T-helper 2 cell treated with Interferon-gamma antibody and Interleukin-4, amounts not matched to agents 5 μg/mL and 100 μg/mL, for 36 hours (primary cell): ENCODE measurements at regions not wholly inside any gene's neighbourhood (a gene's known extent, or its start where the extent isn't known, plus 50 kb on each side); places are given as distances from the start of the nearest gene placed in this dataset.
"Not testable (repeated sequence)": the region's sequence is repeated elsewhere in the genome, so short reads cannot be mapped to it uniquely, and the experiment has no call there.

Experiments used
- DNase-seq: peaks from one replicate; pipeline ENCODE4 v3.0.0; 2021; ENCODE audit warnings: low spot score
- H3K27ac Mint-ChIP-seq: one replicate; pipeline ENCODE4 v1.8.0; 2021; ENCODE audit warnings: mild to moderate bottlenecking, mixed read lengths
- H3K27me3 Mint-ChIP-seq: one replicate; pipeline ENCODE4 v1.8.0; 2021; ENCODE audit warnings: low read depth, mixed read lengths
- H3K36me3 Mint-ChIP-seq: one replicate; pipeline ENCODE4 v1.8.0; 2021; ENCODE audit warnings: low read depth, mixed read lengths
- H3K4me1 Mint-ChIP-seq: one replicate; pipeline ENCODE4 v1.8.0; 2021; ENCODE audit warnings: low read depth, mixed read lengths
- H3K4me3 Mint-ChIP-seq: one replicate; pipeline ENCODE4 v1.8.0; 2022; ENCODE audit warnings: mild to moderate bottlenecking, moderate library complexity, mixed read lengths
- H3K9me3 Mint-ChIP-seq: one replicate; pipeline ENCODE4 v1.8.0; 2021; ENCODE audit warnings: mixed read lengths

DNA sequence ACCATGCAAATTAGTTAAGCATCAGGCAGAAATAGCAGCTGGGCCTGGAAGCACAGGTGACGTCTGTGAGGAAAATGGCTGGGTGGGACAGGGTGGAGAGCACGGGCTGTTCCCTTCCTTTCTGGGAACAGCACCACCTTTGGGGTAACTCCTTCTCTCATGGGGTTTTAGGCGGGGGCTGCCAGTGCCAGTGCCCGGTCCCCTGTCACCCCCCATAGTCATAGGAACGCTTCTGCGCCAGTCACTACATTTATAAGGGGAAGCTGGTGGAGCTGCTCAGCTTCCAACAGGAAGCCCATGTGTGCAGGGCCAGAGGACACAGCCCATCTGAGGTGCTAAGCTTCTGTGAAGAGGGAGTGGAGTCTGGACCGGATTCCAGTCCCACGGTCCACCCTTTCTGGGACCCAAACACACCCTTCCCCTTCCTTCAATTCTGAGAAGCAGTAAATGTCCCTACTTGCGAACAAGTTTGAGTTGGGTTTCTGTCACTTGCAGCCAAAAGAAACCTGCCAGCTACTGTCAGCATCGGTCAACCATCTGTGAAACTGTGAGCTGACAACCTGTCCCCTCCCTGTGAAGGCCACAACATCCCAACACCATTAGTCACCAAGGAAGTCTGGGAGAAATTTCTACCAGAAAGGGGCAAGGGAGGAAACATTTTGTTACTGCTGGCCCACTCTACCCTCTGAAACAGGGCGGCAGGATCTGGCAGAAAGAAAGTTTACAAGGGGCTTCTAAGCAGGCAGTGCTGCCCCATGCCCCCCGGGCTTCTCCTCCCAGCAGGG lies 86.0 kb upstream of the AMZ2 start:
- H3K9me3 Mint-ChIP-seq: no peaks in the 10 kb centered on the region
- H3K36me3 Mint-ChIP-seq: no peaks in the 10 kb centered on the region
- H3K27me3 Mint-ChIP-seq: no peaks in the 10 kb centered on the region
- no peak for DNase-seq
- H3K27ac Mint-ChIP-seq: no peak overlapping the region
- peaks cover 2% of the 10 kb centered on the region for H3K4me1 Mint-ChIP-seq
- no peak overlapping the region for H3K4me3 Mint-ChIP-seq

DNA sequence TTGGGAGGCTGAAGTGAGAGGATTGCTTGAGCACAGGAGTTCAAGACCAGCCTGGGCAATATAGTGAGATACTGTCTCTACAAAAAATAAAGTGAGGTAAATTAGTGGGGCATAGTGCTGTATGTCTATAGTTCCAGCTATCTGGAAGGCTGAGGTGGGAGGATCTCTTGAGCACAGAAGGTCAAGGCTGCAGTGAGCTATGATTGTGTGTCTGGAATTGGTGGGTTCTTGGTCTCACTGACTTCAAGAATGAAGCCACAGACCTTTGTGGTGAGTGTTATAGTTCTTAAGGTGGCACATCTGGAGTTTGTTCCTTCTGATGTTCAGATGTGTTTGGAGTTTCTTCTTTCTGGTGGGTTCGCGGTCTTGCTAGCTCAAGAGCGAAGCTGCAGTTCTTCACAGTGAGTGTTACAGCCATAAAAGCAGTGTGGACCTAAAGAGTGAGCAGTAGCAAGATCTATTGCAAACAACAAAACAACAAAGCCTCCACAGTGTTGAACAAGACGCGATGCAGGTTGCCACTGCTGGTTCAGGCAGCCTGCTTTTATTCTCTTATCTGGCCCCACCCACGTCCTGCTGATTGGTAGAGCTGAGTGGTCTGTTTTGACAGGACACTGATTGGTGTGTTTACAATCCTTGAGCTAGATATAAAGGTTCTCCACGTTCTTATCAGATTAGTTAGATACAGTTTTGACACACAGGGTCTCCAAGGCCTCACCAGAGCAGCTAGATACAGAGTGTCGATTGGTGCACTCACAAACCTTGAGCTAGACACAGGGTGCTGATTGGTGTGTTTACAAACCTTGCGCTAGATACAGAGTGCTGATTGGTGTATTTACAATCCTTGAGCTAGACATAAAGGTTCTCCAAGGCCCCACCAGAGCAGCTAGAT lies 79.3 kb upstream of the AMZ2 start:
- not testable (repeated sequence) for H3K36me3 Mint-ChIP-seq, H3K27me3 Mint-ChIP-seq, H3K9me3 Mint-ChIP-seq, H3K4me3 Mint-ChIP-seq, DNase-seq
- Mint-ChIP-seq H3K4me1 (peaks cover 25% of the 10 kb centered on the region), H3K27ac (peak overlapping the region; percentile 50)

DNA sequence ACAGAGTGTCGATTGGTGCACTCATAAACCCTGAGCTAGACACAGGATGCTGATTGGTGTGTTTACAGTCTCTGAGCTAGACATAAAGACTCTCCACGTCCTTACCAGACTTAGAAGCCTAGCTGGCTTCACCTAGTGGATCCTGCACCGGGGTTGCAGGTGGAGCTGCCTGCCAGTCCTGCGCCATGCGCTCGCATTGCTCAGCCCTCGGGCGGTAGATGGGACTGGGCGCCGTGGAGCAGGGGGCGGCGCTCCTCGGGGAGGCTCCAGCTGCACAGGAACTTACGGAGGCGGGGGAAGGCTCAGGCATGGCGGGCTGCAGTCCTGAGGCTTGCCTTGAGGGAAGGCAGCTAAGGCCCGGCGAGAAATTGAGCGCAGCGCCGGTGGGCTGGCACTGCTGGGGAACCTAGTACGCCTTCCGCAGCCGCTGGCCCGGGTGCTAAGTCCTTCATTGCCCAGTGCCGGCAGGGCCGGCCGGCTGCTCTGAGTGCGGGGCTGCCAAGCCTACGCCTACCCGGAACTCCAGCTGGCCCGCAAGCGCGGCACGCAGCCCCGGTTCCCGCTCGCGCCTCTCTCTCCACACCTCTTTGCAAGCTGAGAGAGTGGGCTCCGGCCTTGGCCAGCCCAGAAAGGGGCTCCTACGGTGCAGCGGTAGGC lies 78.5 kb upstream of the AMZ2 start:
- peaks cover 26% of the 10 kb centered on the region for H3K4me1 Mint-ChIP-seq
- peak overlapping the region; percentile 61 for H3K4me3 Mint-ChIP-seq
- H3K27ac Mint-ChIP-seq, H3K9me3 Mint-ChIP-seq, H3K27me3 Mint-ChIP-seq, DNase-seq, H3K36me3 Mint-ChIP-seq: not testable (repeated sequence)

DNA sequence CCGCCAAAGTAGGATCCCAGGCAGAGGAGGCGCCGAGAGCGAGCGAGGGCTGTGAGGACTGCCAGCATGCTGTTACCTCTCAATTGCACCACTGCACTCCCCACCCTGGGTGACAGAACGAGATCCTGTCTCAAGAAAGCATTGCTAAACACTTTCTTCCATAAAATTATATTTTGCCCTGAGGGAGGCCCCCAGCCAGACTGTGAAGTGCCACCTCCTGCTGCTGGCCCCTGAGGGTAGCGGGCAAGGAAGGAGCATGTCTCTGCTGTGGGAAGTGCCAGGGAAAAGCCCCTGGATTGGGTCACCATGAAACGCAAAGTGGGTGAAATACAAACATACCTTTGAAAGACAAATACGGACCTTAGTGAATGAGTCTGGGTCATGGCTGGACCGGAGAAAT lies 78.0 kb upstream of the AMZ2 start:
- Mint-ChIP-seq H3K4me3 (no peak overlapping the region), H3K27ac (no peak overlapping the region)

DNA sequence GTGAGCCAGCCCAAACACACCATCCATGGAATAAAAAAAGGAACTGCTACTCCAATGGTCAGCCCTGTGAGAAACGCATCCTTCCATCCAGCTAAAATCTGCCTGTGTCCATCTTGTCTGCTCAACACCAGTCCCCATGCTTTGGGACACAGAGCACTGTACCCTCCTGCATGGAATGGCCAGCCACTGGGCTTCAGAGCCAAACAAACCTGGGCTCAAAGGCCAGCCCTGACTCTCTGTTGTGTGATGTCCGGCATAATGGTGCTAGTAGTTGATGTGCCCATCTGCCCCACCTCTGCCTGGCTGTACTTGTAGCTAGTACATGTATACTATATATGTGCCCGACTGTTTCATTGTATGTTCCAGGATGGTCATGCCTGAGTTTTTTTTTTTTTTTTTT lies 77.6 kb upstream of the AMZ2 start:
- DNase-seq: no peak
- H3K36me3 Mint-ChIP-seq: no peaks in the 10 kb centered on the region

More for the DNA sequence above, 78.0 kb upstream of the AMZ2 start:
- no peaks in the 10 kb centered on the region for H3K36me3 Mint-ChIP-seq
- H3K9me3 Mint-ChIP-seq: peaks cover 4% of the 10 kb centered on the region
- H3K27me3 Mint-ChIP-seq: no peaks in the 10 kb centered on the region
- DNase-seq: no peak
- H3K4me1 Mint-ChIP-seq: peaks cover 26% of the 10 kb centered on the region

DNA sequence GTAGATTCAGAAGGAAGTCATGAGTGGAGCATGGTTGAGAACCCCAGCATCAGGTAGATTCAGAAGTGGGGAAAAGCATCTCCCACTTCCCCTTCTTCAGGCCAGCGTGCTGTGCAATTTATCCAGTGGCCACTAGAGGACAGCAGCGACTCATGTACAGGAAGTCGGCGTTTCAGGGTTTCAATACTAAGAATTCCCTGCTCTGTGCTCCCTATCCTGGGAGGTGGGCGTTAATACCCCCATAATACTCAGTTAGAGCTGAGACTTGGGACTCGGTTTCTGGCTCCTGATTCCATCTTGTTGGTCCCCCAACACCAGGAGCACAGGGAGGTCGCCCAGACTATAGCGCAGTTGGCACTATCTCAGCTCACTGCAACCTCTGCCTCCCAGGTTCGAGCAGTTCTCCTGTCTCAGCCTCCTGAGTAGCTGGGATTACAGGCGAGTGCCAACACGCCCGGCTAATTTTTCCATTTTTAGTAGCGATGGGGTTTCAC lies 75.3 kb upstream of the AMZ2 start:
- H3K27me3 Mint-ChIP-seq: no peaks in the 10 kb centered on the region

More for the DNA sequence above, 77.6 kb upstream of the AMZ2 start:
- Mint-ChIP-seq H3K27ac (no peak overlapping the region), H3K9me3 (peaks cover 4% of the 10 kb centered on the region), H3K4me3 (no peak overlapping the region), H3K27me3 (no peaks in the 10 kb centered on the region), H3K4me1 (peaks cover 24% of the 10 kb centered on the region)

DNA sequence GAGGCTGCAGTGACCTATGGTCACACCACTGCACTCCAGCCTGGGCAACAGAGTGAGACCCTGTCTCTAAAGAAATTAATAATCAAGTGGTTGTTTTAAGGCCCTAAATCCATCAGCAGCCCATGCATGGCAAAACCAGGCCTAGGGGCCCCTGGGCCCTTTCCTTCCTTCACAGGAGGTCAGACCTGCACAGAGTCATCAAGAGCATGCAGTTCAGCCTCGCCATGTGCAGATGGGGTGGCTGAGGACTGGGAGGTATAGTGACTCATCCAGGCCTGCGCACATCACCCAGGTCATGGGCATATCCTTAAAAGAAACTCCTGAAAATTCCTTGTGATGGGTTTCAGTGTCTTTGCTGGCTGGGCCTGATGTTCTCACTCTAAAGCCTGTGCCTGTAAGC lies 72.4 kb upstream of the AMZ2 start:
- H3K9me3 Mint-ChIP-seq: peaks cover 3% of the 10 kb centered on the region
- peaks cover 2% of the 10 kb centered on the region for H3K36me3 Mint-ChIP-seq
- DNase-seq: no peak
- H3K27me3 Mint-ChIP-seq: no peaks in the 10 kb centered on the region
- H3K27ac Mint-ChIP-seq: no peak overlapping the region
- peaks cover 21% of the 10 kb centered on the region for H3K4me1 Mint-ChIP-seq
- H3K4me3 Mint-ChIP-seq: no peak overlapping the region

More for the DNA sequence above, 75.3 kb upstream of the AMZ2 start:
- H3K27ac Mint-ChIP-seq: no peak overlapping the region
- DNase-seq: peak; percentile 47
- H3K36me3 Mint-ChIP-seq: no peaks in the 10 kb centered on the region
- H3K4me1 Mint-ChIP-seq: peaks cover 34% of the 10 kb centered on the region
- H3K4me3 Mint-ChIP-seq: no peak overlapping the region
- peaks cover 4% of the 10 kb centered on the region for H3K9me3 Mint-ChIP-seq

DNA sequence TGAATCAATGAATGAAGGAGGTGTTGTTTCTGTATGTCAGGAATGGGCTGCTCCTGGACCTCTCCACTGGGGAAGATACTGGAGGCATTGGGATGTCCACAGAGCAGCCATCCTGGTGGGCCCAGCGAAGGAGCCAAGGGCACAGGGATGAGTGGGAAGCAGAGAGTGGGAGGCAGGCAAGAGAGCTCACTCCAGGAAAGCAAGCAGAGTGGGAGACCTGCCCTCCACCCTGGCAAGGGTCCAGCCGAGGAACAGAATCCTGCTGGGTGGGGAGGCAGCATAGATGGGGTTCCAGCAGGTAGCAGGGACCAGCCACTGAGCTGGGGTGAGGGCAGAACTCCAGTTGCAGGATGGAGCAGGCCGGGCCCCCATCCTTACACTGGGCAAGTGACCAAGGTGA lies 71.9 kb upstream of the AMZ2 start:
- Mint-ChIP-seq H3K36me3 (peaks cover 2% of the 10 kb centered on the region), H3K9me3 (peaks cover 4% of the 10 kb centered on the region), H3K4me3 (no peak overlapping the region), H3K27ac (no peak overlapping the region), H3K27me3 (no peaks in the 10 kb centered on the region), H3K4me1 (peaks cover 26% of the 10 kb centered on the region)
- DNase-seq: no peak

DNA sequence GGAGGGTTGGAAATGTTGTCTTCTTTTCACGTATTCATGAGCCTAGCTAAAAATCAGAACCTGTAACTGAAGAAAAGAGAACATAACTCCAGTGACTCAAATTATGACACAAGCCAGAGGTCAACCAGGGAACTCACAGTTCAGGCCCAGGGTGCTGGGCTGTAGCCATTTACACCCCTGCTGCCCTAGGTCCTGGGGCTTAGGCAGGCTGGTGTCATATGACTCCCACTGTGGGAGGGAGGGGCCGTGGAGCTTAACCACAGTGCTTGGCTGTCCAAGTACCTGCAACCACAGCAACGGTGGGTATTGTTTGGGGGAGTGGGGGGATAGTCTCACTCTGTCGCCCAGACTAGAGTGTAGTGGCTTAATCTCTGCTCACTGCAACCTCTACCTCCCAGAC lies 71.1 kb upstream of the AMZ2 start:
- Mint-ChIP-seq H3K36me3 (peaks cover 2% of the 10 kb centered on the region), H3K9me3 (peaks cover 4% of the 10 kb centered on the region), H3K27ac (no peak overlapping the region), H3K4me3 (no peak overlapping the region), H3K27me3 (no peaks in the 10 kb centered on the region), H3K4me1 (peaks cover 28% of the 10 kb centered on the region)
- DNase-seq: no peak

DNA sequence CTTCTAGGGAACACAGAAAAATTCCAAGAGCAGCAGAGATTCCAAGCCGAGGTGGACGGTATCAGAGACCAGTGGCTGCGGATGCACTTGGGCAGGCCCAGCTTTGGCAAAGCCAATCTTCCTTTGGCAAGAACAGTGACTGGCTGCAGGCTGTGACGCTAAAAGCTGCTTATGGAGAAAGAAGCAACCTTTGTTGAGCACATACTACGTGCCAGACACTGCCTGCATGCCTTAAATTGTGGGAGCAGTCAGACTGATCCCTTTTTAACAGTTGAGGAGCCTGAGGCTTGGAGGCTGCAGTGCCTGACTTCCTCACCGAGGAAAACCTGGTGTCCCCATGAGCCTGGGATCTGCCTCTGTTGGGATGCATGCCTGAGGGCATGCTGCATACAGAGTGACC lies 69.0 kb upstream of the AMZ2 start:
- no peak overlapping the region for H3K27ac Mint-ChIP-seq
- H3K4me3 Mint-ChIP-seq: no peak overlapping the region
- DNase-seq: no peak
- H3K4me1 Mint-ChIP-seq: peaks cover 34% of the 10 kb centered on the region
- peaks cover 2% of the 10 kb centered on the region for H3K36me3 Mint-ChIP-seq
- H3K27me3 Mint-ChIP-seq: no peaks in the 10 kb centered on the region
- peaks cover 4% of the 10 kb centered on the region for H3K9me3 Mint-ChIP-seq

DNA sequence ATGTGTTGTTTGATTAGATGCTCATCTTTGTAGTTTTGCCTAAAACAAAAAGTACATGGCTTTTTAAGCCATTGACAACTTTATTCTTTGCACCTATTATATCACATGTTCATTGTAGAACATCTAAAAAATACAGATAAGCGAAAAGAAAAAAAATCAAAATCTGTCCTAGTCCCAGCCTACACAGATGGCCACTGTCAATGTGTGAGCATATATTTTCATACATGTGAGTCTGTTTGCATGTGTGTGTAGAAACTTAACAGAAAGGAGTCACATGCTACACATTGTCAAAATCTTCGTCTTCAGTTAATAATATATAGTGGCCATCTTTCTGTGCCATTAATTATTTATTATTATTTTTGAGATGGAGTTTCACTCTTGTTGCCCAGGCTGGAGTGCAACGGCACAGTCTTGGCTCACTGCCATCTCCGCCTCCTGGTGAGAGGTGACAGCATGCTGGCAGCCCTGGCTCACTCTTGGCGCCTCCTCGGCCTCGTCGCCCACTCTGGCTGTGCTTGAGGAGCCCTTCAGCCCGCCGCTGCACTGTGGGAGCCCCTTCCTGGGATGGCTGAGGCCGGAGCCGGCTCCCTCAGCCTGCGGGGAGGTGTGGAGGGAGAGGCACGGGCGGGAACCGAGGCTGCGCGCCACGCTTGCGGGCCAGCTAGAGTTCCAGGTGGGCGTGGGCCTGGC lies 68.5 kb upstream of the AMZ2 start:
- no peak for DNase-seq
- Mint-ChIP-seq H3K27ac (no peak overlapping the region), H3K36me3 (peaks cover 2% of the 10 kb centered on the region), H3K4me1 (peaks cover 39% of the 10 kb centered on the region), H3K4me3 (no peak overlapping the region), H3K9me3 (peaks cover 4% of the 10 kb centered on the region), H3K27me3 (no peaks in the 10 kb centered on the region)

DNA sequence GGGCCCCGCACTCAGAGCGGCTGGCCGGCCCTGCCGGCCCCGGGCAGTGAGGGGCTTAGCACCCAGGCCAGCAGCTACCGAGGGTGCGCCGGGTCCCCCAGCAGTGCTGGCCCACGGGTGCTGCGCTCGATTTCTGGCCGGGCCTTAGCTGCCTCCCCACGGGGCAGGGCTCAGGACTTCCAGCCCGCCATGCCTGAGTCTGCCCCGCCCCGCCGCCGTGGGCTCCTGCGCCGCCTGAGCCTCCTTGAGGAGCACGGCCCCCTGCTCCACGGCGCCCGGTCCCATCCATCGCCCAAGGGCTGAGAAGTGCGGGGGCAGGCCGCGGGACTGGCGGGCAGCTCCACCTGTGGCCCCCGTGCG lies 67.9 kb upstream of the AMZ2 start:
- Mint-ChIP-seq H3K27me3 (no peaks in the 10 kb centered on the region), H3K36me3 (peaks cover 8% of the 10 kb centered on the region), H3K27ac (no peak overlapping the region), H3K4me1 (peaks cover 44% of the 10 kb centered on the region), H3K4me3 (no peak overlapping the region), H3K9me3 (peaks cover 4% of the 10 kb centered on the region)
- no peak for DNase-seq

DNA sequence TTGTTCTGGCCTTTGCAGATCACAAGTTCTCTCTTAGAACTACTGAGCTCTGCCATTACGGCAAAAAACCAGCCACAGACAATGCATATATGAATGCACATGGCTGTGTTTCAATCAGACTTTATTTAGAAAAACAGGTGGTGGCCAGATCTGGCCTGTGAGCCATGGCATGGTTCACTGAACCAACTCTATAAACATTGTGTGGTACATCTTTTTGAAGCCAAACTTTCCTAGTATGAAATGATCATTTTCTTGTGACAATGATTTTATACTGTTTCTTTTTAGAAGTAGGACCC lies 65.9 kb upstream of the AMZ2 start:
- Mint-ChIP-seq H3K27ac (peak overlapping the region; percentile 26), H3K27me3 (no peaks in the 10 kb centered on the region), H3K9me3 (peaks cover 4% of the 10 kb centered on the region), H3K4me3 (peak overlapping the region; percentile 86), H3K36me3 (peaks cover 20% of the 10 kb centered on the region), H3K4me1 (peaks cover 47% of the 10 kb centered on the region)
- no peak for DNase-seq
